Right atrium auricular region (tissue), 2 donors: ENCODE measurements at regions not wholly inside any gene's neighbourhood (a gene's known extent, or its start where the extent isn't known, plus 50 kb on each side); places are given as distances from the start of the nearest gene placed in this dataset.

Source experiments
- DNase-seq: peaks from one replicate; pipeline ENCODE4 v3.0.0-alpha.2; 2019; ENCODE audit warnings: low spot score
- H3K27ac ChIP-seq, 2 donors: fragments of 200-600 bp; sonication (generic); 1 replicate in 1 of 2; 2 replicates in 1 of 2; pipeline ENCODE4 v1.5.1; 2016 to 2019
- H3K27me3 ChIP-seq, 2 donors: fragments of 200-600 bp; sonication (generic); one replicate each; pipeline versions ENCODE4 v1.5.1 to v1.6.0; 2017 to 2019
- H3K36me3 ChIP-seq: fragments of 200-600 bp; sonication (generic); one replicate; pipeline ENCODE4 v1.5.1; 2016
- H3K4me1 ChIP-seq, 2 donors: fragments of 200-600 bp; sonication (generic); one replicate each; pipeline versions ENCODE4 v1.5.1 to v1.6.0; 2017 to 2019
- H3K4me3 ChIP-seq, 2 donors: fragments of 200-600 bp; sonication (generic); 1 replicate in 1 of 2; 2 replicates in 1 of 2; pipeline ENCODE4 v1.5.1; 2017 to 2019; ENCODE audit warnings: mild to moderate bottlenecking in 1 of 2, moderate library complexity in 1 of 2
- H3K9me3 ChIP-seq, 2 donors: fragments of 200-600 bp; sonication (generic); one replicate each; pipeline ENCODE4 v1.5.1; 2019
- TF ChIP-seq, protein P1 (sequence below), 2 donors: fragments of 200-600 bp; sonication (generic); IDR thresholded peaks; one replicate each; pipeline ENCODE4 v1.5.1; 2019; ENCODE audit warnings: antibody characterized with exemption in 2 of 2

DNA sequence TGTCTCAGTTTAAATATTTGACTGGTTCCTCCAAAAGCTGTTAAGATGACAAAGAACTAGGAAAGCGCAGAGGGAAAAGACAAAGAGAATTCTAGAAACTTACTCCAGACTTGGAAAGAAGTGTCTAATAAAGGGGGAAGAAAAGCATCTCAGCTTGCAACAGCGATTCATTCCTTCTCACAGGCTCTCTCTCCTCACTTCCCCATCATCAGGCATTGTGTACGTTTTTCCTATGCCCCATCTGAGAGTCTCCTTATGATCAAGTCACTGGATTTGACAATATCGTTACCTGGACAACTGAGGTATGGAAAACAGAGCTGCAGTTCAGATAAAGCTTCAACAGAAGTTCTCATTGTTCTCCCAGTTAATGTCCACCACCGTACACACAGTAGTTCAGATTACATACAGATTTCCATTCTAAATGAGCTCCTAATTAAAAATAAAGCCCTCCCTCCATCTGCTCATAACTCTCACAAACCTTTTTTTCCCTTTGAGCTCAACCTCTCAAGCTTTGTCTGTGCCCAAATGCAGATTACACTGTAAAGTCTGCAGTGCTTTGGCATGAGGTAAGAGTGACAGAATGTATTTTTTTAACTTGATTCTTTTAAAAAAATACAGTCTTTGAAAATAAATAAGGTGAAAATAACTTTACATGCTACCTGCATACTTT is 254.4 kb upstream of the THBS1 start:
- TF ChIP-seq, protein P1, sequence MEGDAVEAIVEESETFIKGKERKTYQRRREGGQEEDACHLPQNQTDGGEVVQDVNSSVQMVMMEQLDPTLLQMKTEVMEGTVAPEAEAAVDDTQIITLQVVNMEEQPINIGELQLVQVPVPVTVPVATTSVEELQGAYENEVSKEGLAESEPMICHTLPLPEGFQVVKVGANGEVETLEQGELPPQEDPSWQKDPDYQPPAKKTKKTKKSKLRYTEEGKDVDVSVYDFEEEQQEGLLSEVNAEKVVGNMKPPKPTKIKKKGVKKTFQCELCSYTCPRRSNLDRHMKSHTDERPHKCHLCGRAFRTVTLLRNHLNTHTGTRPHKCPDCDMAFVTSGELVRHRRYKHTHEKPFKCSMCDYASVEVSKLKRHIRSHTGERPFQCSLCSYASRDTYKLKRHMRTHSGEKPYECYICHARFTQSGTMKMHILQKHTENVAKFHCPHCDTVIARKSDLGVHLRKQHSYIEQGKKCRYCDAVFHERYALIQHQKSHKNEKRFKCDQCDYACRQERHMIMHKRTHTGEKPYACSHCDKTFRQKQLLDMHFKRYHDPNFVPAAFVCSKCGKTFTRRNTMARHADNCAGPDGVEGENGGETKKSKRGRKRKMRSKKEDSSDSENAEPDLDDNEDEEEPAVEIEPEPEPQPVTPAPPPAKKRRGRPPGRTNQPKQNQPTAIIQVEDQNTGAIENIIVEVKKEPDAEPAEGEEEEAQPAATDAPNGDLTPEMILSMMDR (IDR thresholded peaks at IDR 0.05), result no peak
- DNase-seq, result no peak
- no peaks in the 10 kb centered on the region for H3K4me1 ChIP-seq
- H3K27ac ChIP-seq, result no peak overlapping the region
- no peak overlapping the region for H3K4me3 ChIP-seq
- H3K27me3 ChIP-seq, result no peaks in the 10 kb centered on the region
- H3K9me3 ChIP-seq, result no peaks in the 10 kb centered on the region
- no peaks in the 10 kb centered on the region for H3K36me3 ChIP-seq

DNA sequence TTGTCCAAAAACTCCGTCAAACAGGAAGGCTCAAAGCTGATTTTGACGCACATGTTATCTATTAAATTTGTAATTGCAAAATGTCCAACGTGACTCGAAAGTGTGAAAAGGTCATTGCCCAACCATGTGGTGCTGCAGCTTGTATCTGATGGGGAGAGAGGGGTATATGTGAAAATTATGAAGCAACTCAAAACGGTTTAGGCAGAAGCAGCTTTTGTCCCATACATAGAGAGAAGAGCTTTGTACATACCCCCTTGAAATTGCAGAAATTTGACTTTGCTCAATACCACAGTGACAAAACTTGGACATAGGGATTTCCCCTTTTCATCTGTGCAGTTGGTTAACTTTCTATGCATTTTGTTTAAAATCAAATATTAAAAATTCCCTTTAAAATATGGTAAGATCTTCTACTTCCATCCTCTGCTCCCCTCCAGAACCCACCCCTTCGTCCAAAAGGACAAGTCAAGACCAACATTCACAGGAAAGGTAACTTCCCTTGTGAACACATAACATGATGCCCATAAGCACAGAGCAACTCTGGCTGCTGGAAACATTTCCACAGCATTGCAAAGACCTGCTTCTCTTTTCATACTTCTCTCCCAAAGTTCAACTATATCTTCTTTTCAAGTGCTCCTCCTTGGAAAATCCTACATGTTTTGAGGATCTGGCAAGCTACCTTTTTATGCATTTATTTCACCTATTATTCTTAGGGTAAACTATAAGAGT is 253.7 kb upstream of the THBS1 start:
- Histone ChIP-seq H3K27ac (no peak overlapping the region), H3K9me3 (no peaks in the 10 kb centered on the region), H3K27me3 (no peaks in the 10 kb centered on the region), H3K4me1 (no peaks in the 10 kb centered on the region), H3K36me3 (no peaks in the 10 kb centered on the region), H3K4me3 (no peak overlapping the region)
- TF ChIP-seq, protein P1 (IDR thresholded peaks at IDR 0.05), result no peak
- DNase-seq, result no peak

DNA sequence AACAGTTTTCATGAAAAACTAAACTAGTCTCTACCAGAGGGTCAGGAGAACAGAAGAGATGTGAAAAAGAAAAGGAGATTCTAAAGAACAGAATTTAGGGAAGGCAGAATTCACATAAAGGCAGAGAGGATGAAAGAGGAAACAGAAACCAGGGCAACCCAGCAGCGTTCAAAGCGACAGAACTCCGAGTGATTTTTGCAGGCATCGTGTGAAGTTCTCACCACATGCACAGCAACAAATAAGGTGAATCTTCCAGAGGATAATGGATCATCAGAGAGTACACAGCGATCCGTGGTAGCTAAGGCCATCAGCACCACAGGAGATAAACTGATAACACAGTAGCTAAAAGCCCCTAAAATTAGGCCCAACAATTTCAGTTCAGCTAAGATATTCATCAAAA is 250.8 kb upstream of the THBS1 start:
- no peak overlapping the region for H3K4me3 ChIP-seq
- no peaks in the 10 kb centered on the region for H3K27me3 ChIP-seq
- no peaks in the 10 kb centered on the region for H3K36me3 ChIP-seq
- no peak overlapping the region for H3K27ac ChIP-seq
- TF ChIP-seq, protein P1 (IDR thresholded peaks at IDR 0.05), result no peak
- no peaks in the 10 kb centered on the region for H3K9me3 ChIP-seq
- DNase-seq, result no peak
- no peaks in the 10 kb centered on the region for H3K4me1 ChIP-seq

DNA sequence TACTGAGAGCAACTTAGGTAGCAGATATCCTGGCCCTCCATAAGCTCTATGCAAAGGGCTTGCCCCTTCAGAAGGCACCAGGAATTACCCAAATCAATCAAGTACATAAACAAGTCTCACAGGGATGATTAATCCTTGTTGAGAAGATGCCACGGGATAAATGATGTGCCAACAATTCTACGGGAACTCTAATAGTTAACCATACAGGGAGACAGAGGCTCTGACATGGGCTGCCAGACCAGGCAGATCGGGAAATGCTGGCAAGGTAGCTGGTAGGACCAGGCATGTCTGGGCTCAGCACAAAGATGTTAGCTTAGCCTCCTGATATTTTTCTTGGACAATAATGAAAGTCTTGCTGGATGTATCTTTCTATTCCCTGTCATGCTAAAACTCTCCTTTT is 249.3 kb upstream of the THBS1 start:
- Histone ChIP-seq H3K27ac (no peak overlapping the region), H3K4me1 (peaks cover 0 to under 1% of the 10 kb centered on the region in 2 donors), H3K36me3 (no peaks in the 10 kb centered on the region), H3K9me3 (no peaks in the 10 kb centered on the region), H3K4me3 (no peak overlapping the region), H3K27me3 (no peaks in the 10 kb centered on the region)
- TF ChIP-seq, protein P1 (IDR thresholded peaks at IDR 0.05), result no peak
- no peak for DNase-seq

DNA sequence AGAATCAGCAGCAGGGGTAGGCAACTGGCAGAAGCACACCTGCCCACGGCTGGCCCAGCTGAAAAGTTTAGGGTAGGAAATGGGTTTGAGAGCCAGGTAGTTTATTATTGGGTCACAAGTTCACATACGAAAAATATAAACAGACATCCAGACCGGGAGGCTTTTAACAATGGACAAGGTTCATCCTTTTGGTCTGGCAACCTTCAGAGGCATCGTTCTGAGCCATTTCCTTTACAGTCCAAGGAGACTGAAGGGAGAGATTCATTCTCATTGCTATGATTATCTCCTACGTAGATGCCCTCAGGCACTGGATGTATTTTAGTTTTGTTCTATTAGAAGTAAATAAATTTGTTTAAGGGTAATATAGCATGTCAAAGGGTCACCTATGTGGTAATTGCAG is 248.0 kb upstream of the THBS1 start:
- Histone ChIP-seq H3K4me1 (peaks cover 0 to 8% of the 10 kb centered on the region in 2 donors), H3K36me3 (no peaks in the 10 kb centered on the region), H3K27ac (no peak overlapping the region), H3K4me3 (no peak overlapping the region), H3K9me3 (no peaks in the 10 kb centered on the region), H3K27me3 (no peaks in the 10 kb centered on the region)
- DNase-seq, result no peak
- TF ChIP-seq, protein P1 (IDR thresholded peaks at IDR 0.05), result no peak
